Progenitor cell of endocrine pancreas (in vitro differentiated cells): ENCODE measurements at regions not wholly inside any gene's neighbourhood (a gene's known extent, or its start where the extent isn't known, plus 50 kb on each side); places are given as distances from the start of the nearest gene placed in this dataset.
"Not testable (repeated sequence)": the region's sequence is repeated elsewhere in the genome, so short reads cannot be mapped to it uniquely, and the experiment has no call there.

Source experiments
- DNase-seq: peaks from one replicate; pipeline ENCODE4 v3.0.0; 2021; ENCODE audit warnings: low spot score; ENCODE audit not compliant: unreplicated experiment
- H3K27ac Mint-ChIP-seq: 2 replicates; pipeline ENCODE4 v1.8.0; 2021; ENCODE audit warnings: mild to moderate bottlenecking, moderate library complexity, mixed read lengths
- H3K27me3 Mint-ChIP-seq: 2 replicates; pipeline ENCODE4 v1.8.0; 2021; ENCODE audit warnings: mixed read lengths
- H3K36me3 Mint-ChIP-seq: 2 replicates; pipeline ENCODE4 v1.8.0; 2022; ENCODE audit warnings: mixed read lengths; ENCODE audit not compliant: insufficient read depth
- H3K4me1 Mint-ChIP-seq: 2 replicates; pipeline ENCODE4 v1.8.0; 2021; ENCODE audit warnings: low read depth, mixed read lengths
- H3K4me3 Mint-ChIP-seq: 2 replicates; pipeline ENCODE4 v1.8.0; 2021; ENCODE audit warnings: low read depth, mild to moderate bottlenecking, moderate library complexity, mixed read lengths
- H3K9me3 Mint-ChIP-seq: 2 replicates; pipeline ENCODE4 v1.8.0; 2021; ENCODE audit warnings: low read depth, mixed read lengths
- CTCF ChIP-seq: fragments of 200-600 bp; sonication (generic); IDR thresholded peaks from one replicate; pipeline ENCODE4 v1.5.0; 2021; ENCODE audit warnings: antibody characterized with exemption, mild to moderate bottlenecking; ENCODE audit not compliant: unreplicated experiment

- Mint-ChIP-seq H3K4me1 (no peaks in the 10 kb centered on the region), H3K9me3 (no peaks in the 10 kb centered on the region), H3K27me3 (no peaks in the 10 kb centered on the region), H3K27ac (no peak overlapping the region), H3K36me3 (no peaks in the 10 kb centered on the region), H3K4me3 (no peak overlapping the region)
- DNase-seq, result no peak
- TF ChIP-seq CTCF, result no peak
Observed at GRCh38 chr10:36759141-36759805, 366.1 kb upstream of the ANKRD30A start.

- H3K4me3 Mint-ChIP-seq, result no peak overlapping the region
- H3K27ac Mint-ChIP-seq, result no peak overlapping the region
- DNase-seq, result no peak
- no peaks in the 10 kb centered on the region for H3K36me3 Mint-ChIP-seq
- no peak for TF ChIP-seq CTCF
- H3K27me3 Mint-ChIP-seq, result no peaks in the 10 kb centered on the region
- H3K4me1 Mint-ChIP-seq, result no peaks in the 10 kb centered on the region
- peaks cover 6% of the 10 kb centered on the region for H3K9me3 Mint-ChIP-seq
Observed at GRCh38 chr10:36748128-36748871, 377.1 kb upstream of the ANKRD30A start.

GRCh38 chr10:36739884-36740445, 385.4 kb upstream of the ANKRD30A start:
- H3K4me1 Mint-ChIP-seq, result peaks cover 2% of the 10 kb centered on the region
- H3K36me3 Mint-ChIP-seq, result no peaks in the 10 kb centered on the region
- no peak overlapping the region for H3K27ac Mint-ChIP-seq
- H3K9me3 Mint-ChIP-seq, result no peaks in the 10 kb centered on the region
- no peaks in the 10 kb centered on the region for H3K27me3 Mint-ChIP-seq
- no peak for TF ChIP-seq CTCF
- no peak overlapping the region for H3K4me3 Mint-ChIP-seq
- DNase-seq, result no peak

- H3K27ac Mint-ChIP-seq, result no peak overlapping the region
- TF ChIP-seq CTCF, result no peak
- H3K36me3 Mint-ChIP-seq, result no peaks in the 10 kb centered on the region
- no peak overlapping the region for H3K4me3 Mint-ChIP-seq
- DNase-seq, result no peak
- peaks cover under 1% of the 10 kb centered on the region for H3K9me3 Mint-ChIP-seq
- no peaks in the 10 kb centered on the region for H3K27me3 Mint-ChIP-seq
- peaks cover 2% of the 10 kb centered on the region for H3K4me1 Mint-ChIP-seq
Observed at GRCh38 chr10:36738738-36739431, 386.5 kb upstream of the ANKRD30A start.

- H3K27me3 Mint-ChIP-seq, result no peaks in the 10 kb centered on the region
- H3K36me3 Mint-ChIP-seq, result no peaks in the 10 kb centered on the region
Observed at GRCh38 chr10:36736311-36736710, 389.1 kb upstream of the ANKRD30A start.

GRCh38 chr10:36734590-36734989, 390.8 kb upstream of the ANKRD30A start:
- not testable (repeated sequence) for H3K4me1 Mint-ChIP-seq, DNase-seq, H3K27ac Mint-ChIP-seq, H3K36me3 Mint-ChIP-seq, H3K27me3 Mint-ChIP-seq, H3K4me3 Mint-ChIP-seq
- peaks cover 16% of the 10 kb centered on the region for H3K9me3 Mint-ChIP-seq

More at GRCh38 chr10:36736311-36736710, 389.1 kb upstream of the ANKRD30A start:
- no peak for TF ChIP-seq CTCF
- no peak overlapping the region for H3K27ac Mint-ChIP-seq
- peaks cover 2% of the 10 kb centered on the region for H3K4me1 Mint-ChIP-seq
- no peak for DNase-seq
- no peak overlapping the region for H3K4me3 Mint-ChIP-seq
- peaks cover 12% of the 10 kb centered on the region for H3K9me3 Mint-ChIP-seq
